ELR (cell line): ENCODE measurements at regions not wholly inside any gene's neighbourhood (a gene's known extent, or its start where the extent isn't known, plus 50 kb on each side); places are given as distances from the start of the nearest gene placed in this dataset.
A peak's percentile ranks its signal among the peaks of the same experiment; 100 is the strongest.
"Not testable (repeated sequence)": the region's sequence is repeated elsewhere in the genome, so short reads cannot be mapped to it uniquely, and the experiment has no call there.

ENCODE experiments used
- DNase-seq: peaks from one replicate; pipeline ENCODE4 v3.0.0-alpha.2; 2015; ENCODE audit warnings: low read depth

- DNase-seq: no peak
Measured at GRCh38 chr21:38041493-38041892, 125.2 kb upstream of the KCNJ6 start.

DNA sequence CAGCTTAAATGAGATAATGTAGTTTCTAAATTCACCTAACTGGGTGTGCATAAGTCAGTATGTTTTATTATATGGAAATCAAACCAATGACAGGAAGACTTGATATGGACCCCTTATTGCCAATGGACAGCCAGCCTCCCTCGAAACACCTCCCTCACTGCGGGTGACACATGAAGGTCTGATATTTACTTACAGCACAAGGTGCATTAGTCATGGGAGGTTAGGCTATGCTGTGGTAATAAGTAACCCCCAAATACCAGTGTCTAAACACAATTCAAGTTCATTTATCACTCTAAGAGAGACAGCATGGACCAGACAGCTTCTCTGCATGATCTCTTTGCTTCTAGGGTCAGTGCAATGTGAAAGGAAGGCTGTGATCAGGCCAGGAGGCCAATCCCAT, 126.0 kb upstream of the KCNJ6 start:
- DNase-seq: no peak

DNA sequence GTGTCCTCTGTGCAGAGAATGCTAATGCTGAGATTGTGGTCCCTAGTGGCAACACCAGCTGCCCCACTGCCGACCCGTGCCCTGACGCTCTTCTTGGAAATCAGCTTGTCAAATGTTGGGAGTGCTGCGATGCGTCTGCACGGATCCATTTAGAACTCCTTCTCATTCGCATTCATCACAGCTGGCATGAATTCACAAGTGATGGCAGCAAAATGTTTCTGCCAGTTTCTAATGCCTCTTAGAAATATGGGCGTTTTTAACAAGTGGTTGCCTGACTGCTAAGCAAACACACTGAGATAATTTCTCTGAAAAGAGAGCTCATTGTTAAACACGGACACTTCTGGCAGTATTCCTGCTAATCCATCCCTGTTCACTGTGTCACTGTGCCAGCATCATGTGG, 131.9 kb upstream of the KCNJ6 start:
- no peak for DNase-seq

DNA sequence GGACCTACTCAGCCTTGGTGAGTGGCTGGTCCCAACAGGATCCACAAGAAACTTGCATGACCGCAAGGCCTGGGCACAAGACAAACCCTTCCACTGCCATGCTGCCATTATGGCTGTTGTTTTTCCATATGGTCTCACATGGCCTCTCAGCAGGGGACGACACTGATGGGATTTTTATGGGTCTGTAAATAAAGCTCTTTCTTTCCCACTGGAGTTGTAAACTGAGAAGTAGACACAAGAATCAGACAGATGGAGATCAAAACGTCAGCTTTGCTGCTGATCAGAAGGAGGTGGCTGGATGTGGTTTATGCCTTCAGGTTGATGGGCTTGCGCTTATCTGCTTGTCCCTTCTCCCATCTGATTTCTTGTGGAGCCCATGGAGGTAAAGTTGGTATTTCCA, 138.1 kb upstream of the KCNJ6 start:
- DNase-seq: no peak

DNA sequence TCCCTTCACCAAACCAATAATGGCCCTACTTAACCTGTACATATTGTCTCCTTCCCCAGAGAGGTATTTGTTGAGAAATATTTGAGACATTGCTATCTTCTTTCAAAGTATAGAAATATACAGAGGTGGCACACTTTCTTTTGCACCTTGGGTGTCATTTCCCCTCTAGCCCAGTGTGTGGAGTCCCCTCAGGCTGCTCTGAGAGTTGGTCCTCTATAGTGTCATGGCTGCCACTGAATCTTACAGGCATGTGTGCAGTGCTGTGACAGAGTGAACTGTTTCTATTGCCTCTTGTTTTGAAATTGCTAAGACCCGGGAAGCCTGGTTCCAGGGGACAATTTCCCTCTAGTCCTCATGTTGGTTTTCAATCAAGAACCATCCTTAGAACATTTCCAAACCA, 140.2 kb upstream of the KCNJ6 start:
- no peak for DNase-seq

DNA sequence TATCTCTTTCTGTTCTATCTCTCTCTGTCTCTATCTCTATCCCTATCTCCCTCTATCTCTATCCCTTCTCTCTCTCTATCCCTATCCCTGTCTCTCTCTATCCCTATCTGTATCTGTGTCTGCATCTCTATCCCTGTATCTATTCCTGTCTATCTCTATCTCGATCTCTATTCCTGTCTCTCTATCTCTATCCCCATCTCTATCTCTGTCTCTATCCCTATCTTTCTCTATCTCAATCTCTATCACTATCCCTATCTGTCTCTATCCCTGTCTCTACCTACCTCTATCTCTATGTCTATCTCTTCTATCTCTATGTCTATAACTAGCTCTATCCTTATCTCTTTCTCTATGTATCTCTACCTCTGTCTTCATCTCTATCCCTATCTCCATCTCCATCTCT, 141.4 kb upstream of the KCNJ6 start:
- DNase-seq: no peak

GRCh38 chr21:38060533-38060932, 144.3 kb upstream of the KCNJ6 start:
- DNase-seq: no peak

GRCh38 chr21:38067086-38067739, 151.0 kb upstream of the KCNJ6 start:
- no peak for DNase-seq

DNA sequence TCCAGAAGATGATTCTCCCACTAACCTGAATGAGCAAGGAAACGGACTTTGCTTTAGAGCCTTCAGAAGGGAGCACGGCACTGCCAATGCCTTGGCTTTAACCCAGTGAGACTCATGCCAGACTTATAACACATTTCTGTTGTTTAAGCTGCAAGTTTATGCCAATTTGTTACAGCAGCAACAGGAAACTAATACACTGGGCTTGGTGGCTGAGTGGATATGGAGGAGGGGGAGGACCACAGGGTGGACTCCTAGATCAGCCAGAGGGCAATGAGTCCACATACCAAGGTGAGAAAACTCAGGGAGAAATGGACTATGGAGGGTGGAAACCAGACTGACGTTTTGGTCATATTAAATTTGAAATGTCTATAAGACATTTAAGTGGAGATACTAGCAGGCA, 156.2 kb upstream of the KCNJ6 start:
- DNase-seq: no peak

- DNase-seq: peak; percentile 8
Measured at GRCh38 chr21:38075833-38076587, 159.8 kb upstream of the KCNJ6 start.

DNA sequence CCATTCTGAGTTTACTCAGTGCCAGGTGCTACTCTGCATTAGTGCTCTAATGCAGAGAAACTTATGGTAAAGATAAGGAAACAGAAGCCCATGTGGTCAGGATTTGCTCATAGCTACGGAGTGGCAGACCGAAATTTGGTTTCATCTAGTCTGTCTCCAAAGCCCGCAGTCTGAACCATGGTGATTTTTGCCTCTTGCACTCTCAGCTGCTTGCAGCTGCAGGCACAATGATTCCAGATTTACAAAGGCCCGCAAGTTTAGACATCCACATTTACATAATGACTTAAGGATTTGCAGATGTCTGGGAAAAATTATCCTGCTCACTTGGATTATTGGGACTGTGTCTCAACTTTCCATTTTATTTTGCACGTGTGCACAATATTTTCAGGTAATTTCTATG, 161.3 kb upstream of the KCNJ6 start:
- DNase-seq: no peak

DNA sequence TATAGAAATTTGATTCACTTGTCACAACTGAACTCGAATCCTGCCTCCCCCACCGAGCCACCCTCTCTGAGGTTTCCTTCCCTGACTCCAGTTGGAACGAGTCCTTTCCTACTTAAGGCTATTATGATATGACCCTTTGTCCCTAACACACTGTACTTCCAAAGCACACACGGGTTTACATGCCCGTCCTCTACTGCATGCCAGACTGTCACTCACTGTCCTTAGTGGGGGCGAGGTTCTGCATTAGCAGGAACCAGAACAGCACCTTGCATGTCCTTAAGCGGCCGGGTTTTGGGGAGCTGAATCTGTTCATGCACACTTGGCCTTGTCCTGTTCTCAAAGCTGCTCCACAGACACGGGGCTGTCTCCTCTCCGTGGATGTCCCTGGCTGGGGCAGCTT, 164.6 kb upstream of the KCNJ6 start:
- DNase-seq: no peak

DNA sequence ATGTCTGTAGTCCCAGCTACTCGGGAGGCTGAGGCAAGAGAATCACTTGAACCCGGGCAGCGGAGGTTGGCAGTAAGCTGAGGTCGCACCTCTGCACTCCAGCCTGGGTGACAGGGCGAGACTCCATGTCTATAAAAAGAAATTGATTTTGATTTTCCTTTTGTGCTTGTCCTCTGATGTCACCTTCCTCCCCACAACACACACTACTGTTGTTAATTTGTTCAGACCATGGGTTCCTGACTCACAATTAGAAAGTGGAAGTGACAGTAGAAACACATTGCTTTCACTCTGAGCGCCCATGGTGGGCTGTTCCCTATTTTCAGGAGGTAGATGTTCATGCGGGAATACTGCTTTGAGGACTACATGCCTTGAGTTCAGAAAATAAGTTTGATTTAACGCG, 165.5 kb upstream of the KCNJ6 start:
- no peak for DNase-seq

GRCh38 chr21:38082936-38083485, 166.8 kb upstream of the KCNJ6 start:
- no peak for DNase-seq

DNA sequence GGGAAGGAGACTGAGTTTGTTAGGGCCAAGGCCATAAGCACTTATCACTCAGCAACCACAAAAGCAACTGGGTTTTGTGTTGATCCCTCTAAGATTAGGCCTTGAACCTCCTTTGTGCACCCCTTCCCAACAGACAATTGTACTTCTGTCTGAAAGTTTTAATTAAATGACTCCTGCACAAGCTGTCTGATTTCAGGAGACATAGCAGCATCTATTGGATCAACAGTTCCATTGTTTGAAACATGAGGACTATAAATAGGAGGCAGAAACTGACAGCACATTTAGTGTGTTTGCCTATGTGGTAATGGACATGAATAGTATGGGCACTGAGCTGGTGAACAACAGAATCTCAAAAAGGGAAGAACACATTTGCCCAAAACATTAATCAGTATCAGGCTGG, 167.3 kb upstream of the KCNJ6 start:
- DNase-seq: no peak

DNA sequence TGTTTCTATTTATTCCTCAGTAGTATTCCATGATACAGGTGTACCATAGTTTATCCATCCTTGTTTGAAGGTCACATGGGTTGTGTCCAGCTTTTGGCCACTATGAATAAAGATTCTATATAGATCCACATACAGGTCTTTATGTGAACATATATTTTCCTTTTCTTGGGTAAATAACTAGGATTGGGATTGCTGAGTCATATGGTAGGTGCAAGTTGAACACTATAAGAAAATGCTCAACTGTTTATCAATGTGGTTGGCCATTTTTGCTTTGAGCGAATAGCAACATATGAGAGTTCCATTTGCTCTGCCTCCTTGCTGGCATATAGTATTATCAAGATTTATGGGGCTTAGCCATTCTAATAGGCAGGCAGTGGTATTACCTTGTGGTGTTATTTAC, 170.2 kb upstream of the KCNJ15 start:
- no peak for DNase-seq

GRCh38 chr21:38088916-38089762, 167.7 kb upstream of the KCNJ15 start:
- no peak for DNase-seq

DNA sequence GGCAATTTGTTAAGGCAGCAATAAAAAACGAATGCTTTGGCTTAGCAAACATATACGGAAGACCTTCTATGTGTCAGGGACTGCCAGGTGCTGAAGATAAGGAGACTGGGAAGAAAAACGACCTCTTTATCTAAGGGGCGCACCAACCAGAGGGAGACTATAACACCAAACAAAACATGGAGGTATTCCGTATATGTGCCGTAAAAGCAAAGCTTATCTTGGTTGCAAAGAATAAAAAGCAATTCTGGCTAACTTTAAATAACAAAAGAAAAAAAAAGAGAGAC, 167.1 kb upstream of the KCNJ15 start:
- DNase-seq: no peak

- not testable (repeated sequence) for DNase-seq
Measured at GRCh38 chr21:38091061-38091460, 165.7 kb upstream of the KCNJ15 start.

- DNase-seq: no peak
Measured at GRCh38 chr21:38092051-38092450, 164.7 kb upstream of the KCNJ15 start.

GRCh38 chr21:38095220-38095619, 161.6 kb upstream of the KCNJ15 start:
- DNase-seq: peak; percentile 10

GRCh38 chr21:38097789-38098188, 159.0 kb upstream of the KCNJ15 start:
- no peak for DNase-seq

DNA sequence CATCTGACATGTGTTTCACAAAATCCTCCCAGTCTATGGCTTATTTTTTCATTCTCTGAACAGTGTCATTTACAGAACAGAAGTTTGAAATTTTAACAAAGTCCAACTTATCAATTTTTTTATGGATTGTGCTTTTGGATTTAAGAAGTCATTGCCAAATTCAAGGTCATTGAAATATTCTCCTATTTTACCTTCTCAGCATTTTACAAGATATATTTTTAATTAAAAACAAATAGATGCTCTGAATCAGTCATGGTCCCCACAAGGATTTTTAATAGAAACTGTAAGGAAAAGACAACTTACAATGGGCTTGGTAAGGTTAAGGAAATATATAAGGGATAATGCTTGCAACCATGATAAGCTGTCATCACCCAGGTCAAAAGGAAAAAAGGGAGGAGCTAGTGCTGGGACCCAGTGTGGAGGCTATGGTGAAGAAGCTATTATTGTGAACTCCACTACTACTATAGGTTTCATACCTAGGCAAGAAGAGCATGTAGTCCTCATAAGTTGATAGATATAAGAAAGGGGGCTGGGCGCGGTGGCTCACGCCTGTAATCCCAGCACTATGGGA, 144.5 kb upstream of the KCNJ15 start:
- DNase-seq: no peak
